ENCODE measurements at regions not wholly inside any gene's neighbourhood (a gene's known extent, or its start where the extent isn't known, plus 50 kb on each side); places are given as distances from the start of the nearest gene placed in this dataset.

- no peaks in the 10 kb centered on the region for H3K36me3 Mint-ChIP-seq
- H3K9me3 ChIP-seq (ENCODE audit: low read depth), result no peaks in the 10 kb centered on the region
- H3F3A ChIP-seq (ENCODE audit: low read depth), result no peaks in the 10 kb centered on the region
- H3K4me3 ChIP-seq, result no peak overlapping the region
- no peak overlapping the region for H3K27ac ChIP-seq
- no peak overlapping the region for H3K4me2 ChIP-seq
- peaks cover 14% of the 10 kb centered on the region for H3K4me1 ChIP-seq
- H3K27me3 Mint-ChIP-seq (ENCODE audit: insufficient read depth, low read depth), result no peaks in the 10 kb centered on the region
- H3K9me3 Mint-ChIP-seq, result no peaks in the 10 kb centered on the region
- H3K27me3 ChIP-seq, result no peaks in the 10 kb centered on the region
- no peak overlapping the region for H3K4me3 Mint-ChIP-seq
- no peak for DNase-seq (ENCODE audit: low spot score)
- H4K20me1 ChIP-seq (ENCODE audit: low read depth), result no peaks in the 10 kb centered on the region
- no peak overlapping the region for H3K9ac ChIP-seq
- H3K79me2 ChIP-seq (ENCODE audit: low read depth), result no peaks in the 10 kb centered on the region
- H3K4me1 Mint-ChIP-seq, result peaks cover 7% of the 10 kb centered on the region
- no peaks in the 10 kb centered on the region for H3K36me3 ChIP-seq
- H2AFZ ChIP-seq (replicated peaks), result no peak overlapping the region
- TF ChIP-seq, protein P1, sequence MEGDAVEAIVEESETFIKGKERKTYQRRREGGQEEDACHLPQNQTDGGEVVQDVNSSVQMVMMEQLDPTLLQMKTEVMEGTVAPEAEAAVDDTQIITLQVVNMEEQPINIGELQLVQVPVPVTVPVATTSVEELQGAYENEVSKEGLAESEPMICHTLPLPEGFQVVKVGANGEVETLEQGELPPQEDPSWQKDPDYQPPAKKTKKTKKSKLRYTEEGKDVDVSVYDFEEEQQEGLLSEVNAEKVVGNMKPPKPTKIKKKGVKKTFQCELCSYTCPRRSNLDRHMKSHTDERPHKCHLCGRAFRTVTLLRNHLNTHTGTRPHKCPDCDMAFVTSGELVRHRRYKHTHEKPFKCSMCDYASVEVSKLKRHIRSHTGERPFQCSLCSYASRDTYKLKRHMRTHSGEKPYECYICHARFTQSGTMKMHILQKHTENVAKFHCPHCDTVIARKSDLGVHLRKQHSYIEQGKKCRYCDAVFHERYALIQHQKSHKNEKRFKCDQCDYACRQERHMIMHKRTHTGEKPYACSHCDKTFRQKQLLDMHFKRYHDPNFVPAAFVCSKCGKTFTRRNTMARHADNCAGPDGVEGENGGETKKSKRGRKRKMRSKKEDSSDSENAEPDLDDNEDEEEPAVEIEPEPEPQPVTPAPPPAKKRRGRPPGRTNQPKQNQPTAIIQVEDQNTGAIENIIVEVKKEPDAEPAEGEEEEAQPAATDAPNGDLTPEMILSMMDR (IDR thresholded peaks at IDR 0.05), result no peak
- no peak for TF ChIP-seq EZH2 (IDR thresholded peaks at IDR 0.05)
- no peak for TF ChIP-seq EZH2phosphoT487 (IDR thresholded peaks at IDR 0.05)
- no peak overlapping the region for H3K27ac Mint-ChIP-seq
Measured at GRCh38 chr1:165057956-165058355, 298.6 kb downstream of the LMX1A start.

DNA sequence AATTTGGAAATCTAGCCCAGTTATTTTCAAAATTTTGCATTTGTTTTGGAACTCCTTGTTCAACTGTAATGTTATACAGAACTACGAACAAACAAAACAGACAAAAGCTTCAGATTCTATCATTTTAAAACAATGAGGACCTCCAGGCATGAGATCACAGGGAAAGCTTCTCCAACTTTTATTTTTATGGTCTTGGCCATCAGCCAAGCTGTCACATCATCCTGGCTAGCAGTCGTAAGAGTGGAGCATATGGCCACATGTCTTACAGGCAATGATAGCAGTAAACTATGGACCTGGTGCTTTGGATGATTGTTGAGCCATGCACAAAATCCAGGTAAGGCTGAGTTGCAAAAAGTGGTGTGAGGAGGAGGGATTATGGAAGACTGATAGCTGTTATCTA, 299.6 kb downstream of the LMX1A start:
- TF ChIP-seq, protein P1 (IDR thresholded peaks at IDR 0.05), result no peak
- no peak for TF ChIP-seq EZH2phosphoT487 (IDR thresholded peaks at IDR 0.05)
- TF ChIP-seq EZH2 (IDR thresholded peaks at IDR 0.05), result no peak
- H3K4me3 Mint-ChIP-seq, result no peak overlapping the region
- H3K36me3 Mint-ChIP-seq, result no peaks in the 10 kb centered on the region

GRCh38 chr1:165055581-165055980, 300.9 kb downstream of the LMX1A start:
- Mint-ChIP-seq H3K27me3 (ENCODE audit: insufficient read depth, low read depth) (no peaks in the 10 kb centered on the region), H3K4me3 (no peak overlapping the region), H3K27ac (no peak overlapping the region), H3K9me3 (no peaks in the 10 kb centered on the region), H3K4me1 (peaks cover 8% of the 10 kb centered on the region), H3K36me3 (no peaks in the 10 kb centered on the region)
- TF ChIP-seq EZH2 (IDR thresholded peaks at IDR 0.05) (no peak), EZH2phosphoT487 (IDR thresholded peaks at IDR 0.05) (no peak)
- TF ChIP-seq, protein P1 (IDR thresholded peaks at IDR 0.05), result no peak
- H3K4me2 ChIP-seq, result no peak overlapping the region
- no peak overlapping the region for H2AFZ ChIP-seq (replicated peaks)
- H3K9me3 ChIP-seq (ENCODE audit: low read depth), result no peaks in the 10 kb centered on the region
- H4K20me1 ChIP-seq (ENCODE audit: low read depth), result no peaks in the 10 kb centered on the region
- no peaks in the 10 kb centered on the region for H3K79me2 ChIP-seq (ENCODE audit: low read depth)
- no peak overlapping the region for H3K27ac ChIP-seq
- no peak overlapping the region for H3K9ac ChIP-seq
- peaks cover 16% of the 10 kb centered on the region for H3K4me1 ChIP-seq
- H3K27me3 ChIP-seq, result no peaks in the 10 kb centered on the region
- H3K4me3 ChIP-seq, result no peak overlapping the region
- DNase-seq (ENCODE audit: low spot score), result no peak
- no peaks in the 10 kb centered on the region for H3K36me3 ChIP-seq
- H3F3A ChIP-seq (ENCODE audit: low read depth), result no peaks in the 10 kb centered on the region

More for the DNA sequence above, 299.6 kb downstream of the LMX1A start:
- peaks cover 8% of the 10 kb centered on the region for H3K4me1 Mint-ChIP-seq
- peaks cover 16% of the 10 kb centered on the region for H3K4me1 ChIP-seq
- no peak overlapping the region for H3K4me3 ChIP-seq
- no peak overlapping the region for H3K4me2 ChIP-seq
- no peak overlapping the region for H3K27ac ChIP-seq
- H3K27ac Mint-ChIP-seq, result no peak overlapping the region
- no peaks in the 10 kb centered on the region for H3K27me3 Mint-ChIP-seq (ENCODE audit: insufficient read depth, low read depth)
- no peaks in the 10 kb centered on the region for H3K79me2 ChIP-seq (ENCODE audit: low read depth)
- H3F3A ChIP-seq (ENCODE audit: low read depth), result no peaks in the 10 kb centered on the region
- H3K36me3 ChIP-seq, result no peaks in the 10 kb centered on the region
- no peaks in the 10 kb centered on the region for H4K20me1 ChIP-seq (ENCODE audit: low read depth)
- no peak overlapping the region for H2AFZ ChIP-seq (replicated peaks)
- no peak for DNase-seq (ENCODE audit: low spot score)
- no peak overlapping the region for H3K9ac ChIP-seq
- no peaks in the 10 kb centered on the region for H3K9me3 Mint-ChIP-seq
- no peaks in the 10 kb centered on the region for H3K27me3 ChIP-seq
- no peaks in the 10 kb centered on the region for H3K9me3 ChIP-seq (ENCODE audit: low read depth)
